T-helper 1 cell (primary cell): ENCODE measurements at regions not wholly inside any gene's neighbourhood (a gene's known extent, or its start where the extent isn't known, plus 50 kb on each side); places are given as distances from the start of the nearest gene placed in this dataset.

Experiments
- DNase-seq, 5 donors: peaks; one replicate each; pipeline ENCODE4 v3.0.0-alpha.2; 2012 to 2020

GRCh38 chr2:65514555-65515195 lies 82.3 kb upstream of the SPRED2 start:
- peak in 1 of 5 donors; percentile 14 for DNase-seq

GRCh38 chr2:65512783-65513182 lies 80.4 kb upstream of the SPRED2 start:
- DNase-seq, result no peak

GRCh38 chr2:65511306-65511705 lies 78.9 kb upstream of the SPRED2 start:
- no peak for DNase-seq

- no peak for DNase-seq
These were observed 75.8 kb upstream of the SPRED2 start for GRCh38 chr2:65508225-65508624.

GRCh38 chr2:65507102-65508069 lies 75.0 kb upstream of the SPRED2 start:
- no peak for DNase-seq

GRCh38 chr2:65504814-65505697 lies 72.7 kb upstream of the SPRED2 start:
- no peak for DNase-seq

- DNase-seq, result no peak
These were observed 71.8 kb upstream of the SPRED2 start for GRCh38 chr2:65504201-65504600.

GRCh38 chr2:65503746-65504145 lies 71.3 kb upstream of the SPRED2 start:
- no peak for DNase-seq

GRCh38 chr2:65501836-65502235 lies 69.4 kb upstream of the SPRED2 start:
- DNase-seq, result no peak

GRCh38 chr2:65501074-65501473 lies 68.7 kb upstream of the SPRED2 start:
- no peak for DNase-seq

- DNase-seq, result no peak
These were observed 68.1 kb upstream of the SPRED2 start for GRCh38 chr2:65500310-65501040.

GRCh38 chr2:65499216-65499615 lies 66.8 kb upstream of the SPRED2 start:
- DNase-seq, result no peak

- DNase-seq, result no peak
These were observed 66.0 kb upstream of the SPRED2 start for GRCh38 chr2:65498396-65498795.

GRCh38 chr2:65495251-65495877 lies 63.0 kb upstream of the SPRED2 start:
- DNase-seq, result no peak

- no peak for DNase-seq
These were observed 61.7 kb upstream of the SPRED2 start for GRCh38 chr2:65494078-65494477.

GRCh38 chr2:65491381-65491905 lies 59.0 kb upstream of the SPRED2 start:
- DNase-seq, result no peak

- DNase-seq, result no peak
These were observed 57.8 kb upstream of the SPRED2 start for GRCh38 chr2:65490222-65490621.

- DNase-seq, result no peak
These were observed 56.9 kb upstream of the SPRED2 start for GRCh38 chr2:65489269-65489668.

- no peak for DNase-seq
These were observed 56.1 kb upstream of the SPRED2 start for GRCh38 chr2:65488527-65488926.

- DNase-seq, result no peak
These were observed 55.0 kb upstream of the SPRED2 start for GRCh38 chr2:65487404-65487803.

- no peak for DNase-seq
These were observed 54.4 kb upstream of the SPRED2 start for GRCh38 chr2:65486802-65487201.

- DNase-seq, result no peak
These were observed 53.9 kb upstream of the SPRED2 start for GRCh38 chr2:65486282-65486681.
